Putamen (tissue), 1 donor: ENCODE measurements at regions not wholly inside any gene's neighbourhood (a gene's known extent, or its start where the extent isn't known, plus 50 kb on each side); places are given as distances from the start of the nearest gene placed in this dataset.

Experiments
- DNase-seq: peaks from one replicate; pipeline ENCODE4 v3.0.0-alpha.2; 2016; ENCODE audit warnings: low spot score

DNA sequence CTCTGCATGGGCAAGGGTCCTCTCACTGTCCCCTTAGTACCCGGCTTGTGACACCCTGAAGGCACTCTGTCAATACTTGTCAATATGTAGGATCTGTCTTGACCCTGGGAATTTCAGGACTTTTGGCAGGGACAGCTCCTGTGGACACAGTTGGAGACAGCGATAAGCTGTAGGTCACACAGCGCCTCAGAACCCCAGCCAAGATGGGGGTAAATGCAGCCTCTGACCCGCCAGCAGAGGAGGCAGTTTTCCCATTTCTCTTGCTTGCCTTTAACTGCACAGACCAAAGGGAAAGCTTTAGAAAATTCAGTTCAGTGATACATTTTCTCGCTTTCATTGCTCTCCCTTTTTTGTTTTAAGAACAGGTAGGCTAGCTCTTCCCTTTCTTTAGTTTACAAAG, 54.8 kb upstream of the KLHL29 start:
- no peak for DNase-seq
